PC-3 (cell line): ENCODE measurements at regions not wholly inside any gene's neighbourhood (a gene's known extent, or its start where the extent isn't known, plus 50 kb on each side); places are given as distances from the start of the nearest gene placed in this dataset.

ENCODE experiments used
- CTCF ChIP-seq: fragments of 300-600 bp; sonication (generic); conservative IDR thresholded peaks from 2 replicates; pipeline ENCODE4 v1.5.1; 2017; ENCODE audit warnings: antibody characterized with exemption, low read depth, mild to moderate bottlenecking, low read length
- EZH2phosphoT487 ChIP-seq: fragments of 300-600 bp; sonication (generic); IDR thresholded peaks from 2 replicates; pipeline ENCODE4 v1.6.1; 2018; ENCODE audit warnings: mild to moderate bottlenecking, antibody characterized with exemption, low read length, borderline replicate concordance

GRCh38 chr18:67964462-67964861 lies 447.9 kb upstream of the DSEL start:
- no peak for TF ChIP-seq EZH2phosphoT487
- TF ChIP-seq CTCF = no peak
